ENCODE measurements at regions not wholly inside any gene's neighbourhood (a gene's known extent, or its start where the extent isn't known, plus 50 kb on each side); places are given as distances from the start of the nearest gene placed in this dataset.
"Not testable (repeated sequence)": the region's sequence is repeated elsewhere in the genome, so short reads cannot be mapped to it uniquely, and the experiment has no call there.

DNA sequence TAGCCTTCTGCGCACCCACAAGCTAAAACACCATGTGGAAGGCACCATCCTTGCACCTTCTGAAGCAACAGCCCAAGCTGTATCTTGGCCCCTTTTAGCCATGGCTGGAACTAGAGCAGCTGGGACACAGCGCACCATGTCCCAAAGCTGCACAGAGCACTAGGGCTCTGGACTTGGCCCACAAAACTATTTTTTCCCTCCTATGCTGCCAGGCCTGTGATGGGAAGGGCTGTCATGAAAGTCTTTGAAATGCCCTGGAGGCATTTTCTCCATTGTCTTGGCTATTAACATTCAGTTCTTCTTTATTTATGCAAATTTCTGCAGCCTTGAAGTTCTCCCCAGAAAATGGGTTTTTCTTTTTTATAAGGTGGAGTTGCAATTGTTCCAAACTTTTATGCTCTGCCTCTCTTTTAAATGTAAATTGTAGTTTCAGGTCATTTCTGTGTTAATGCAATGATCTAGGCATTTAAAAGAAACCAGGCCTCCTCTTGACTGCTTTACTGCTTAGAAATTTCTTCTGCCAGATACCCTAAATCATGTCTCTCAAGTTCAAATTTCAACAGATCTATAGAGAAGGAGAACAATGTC lies 996.3 kb downstream of the TAF11L14 start:
- DNase-seq = no peak

DNA sequence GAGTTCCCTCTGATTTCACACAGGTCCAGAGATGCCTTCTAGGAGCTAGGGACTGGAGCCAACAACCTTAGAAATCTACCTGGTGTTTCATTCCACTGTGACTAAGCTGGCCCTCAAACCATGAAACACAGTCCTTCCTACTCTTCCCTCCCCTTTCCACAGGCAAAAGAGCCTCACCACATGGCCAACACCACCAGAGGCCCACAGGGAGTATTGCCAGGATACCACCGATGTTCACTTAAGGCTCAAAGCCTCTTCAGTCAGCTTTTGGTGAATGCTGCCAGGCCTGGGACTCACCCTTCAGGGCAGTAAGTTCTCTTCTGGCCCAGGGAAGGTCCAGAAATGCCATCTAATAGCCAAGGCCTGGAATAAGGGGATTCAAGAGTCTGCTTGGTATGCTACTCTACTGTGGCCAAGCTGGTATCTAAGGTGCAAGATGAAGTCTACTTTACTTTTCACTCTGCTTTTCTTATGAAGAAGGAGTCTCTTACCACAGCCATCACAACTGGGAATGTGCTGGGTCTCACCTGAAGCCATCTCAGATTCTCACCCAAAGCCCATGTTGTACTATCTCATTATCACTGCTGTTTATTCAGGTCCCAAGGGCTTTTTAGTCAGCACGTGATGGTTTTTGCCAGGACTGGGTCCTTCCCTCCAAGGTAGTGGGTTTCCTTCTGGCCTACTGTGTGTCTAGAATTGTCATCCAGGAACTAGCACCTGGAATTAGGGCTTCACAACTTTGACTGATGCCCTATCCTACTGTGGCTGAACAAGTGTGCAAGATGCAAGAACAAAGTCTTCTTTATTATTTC lies 1018.4 kb downstream of the TAF11L14 start:
- no peak for DNase-seq

DNA sequence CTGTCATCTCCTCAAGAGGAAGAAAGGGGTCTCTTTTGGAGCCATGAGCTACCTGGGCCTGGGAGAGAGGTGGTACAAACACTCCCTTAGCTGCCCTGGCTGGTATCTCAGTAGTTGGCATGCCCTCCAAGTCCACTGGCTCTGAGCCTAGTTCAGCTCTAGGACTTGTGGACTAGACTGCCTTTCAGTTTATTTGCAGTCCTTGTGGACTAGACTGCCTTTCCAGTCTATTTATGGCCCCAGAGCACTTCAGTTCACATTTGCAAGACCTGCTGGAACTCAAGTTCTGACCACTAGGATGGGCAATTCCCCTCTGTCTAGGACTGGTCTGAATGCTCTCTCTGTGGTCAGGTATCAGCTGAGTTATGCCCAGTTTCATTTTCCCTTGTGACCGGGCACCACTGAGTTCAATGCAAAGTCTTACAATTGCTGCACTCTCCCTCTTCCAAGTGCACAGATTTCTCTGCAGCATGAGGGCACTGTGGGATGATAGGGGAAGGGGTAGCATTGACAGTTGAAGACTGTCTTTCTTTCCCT lies 1019.0 kb downstream of the TAF11L14 start:
- DNase-seq = no peak

DNA sequence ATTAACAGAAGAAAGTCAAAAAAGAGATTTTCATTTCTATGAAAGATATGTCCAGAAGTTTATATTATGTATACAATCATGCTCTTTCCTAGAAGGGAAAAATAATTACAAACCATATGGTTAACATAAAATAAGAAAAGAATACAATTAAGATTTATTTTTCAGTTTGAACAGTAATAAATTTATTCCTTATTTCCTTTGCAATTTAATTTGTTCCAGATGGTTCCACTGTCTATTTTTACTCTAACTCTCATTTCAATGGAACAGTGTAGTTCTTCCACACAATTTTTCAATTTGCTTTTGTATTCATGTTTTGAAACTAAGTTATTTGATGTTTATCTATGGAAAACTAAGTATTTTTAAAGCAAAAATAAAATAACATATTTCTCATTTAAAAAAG lies 1026.3 kb downstream of the TAF11L14 start:
- no peak for DNase-seq

DNA sequence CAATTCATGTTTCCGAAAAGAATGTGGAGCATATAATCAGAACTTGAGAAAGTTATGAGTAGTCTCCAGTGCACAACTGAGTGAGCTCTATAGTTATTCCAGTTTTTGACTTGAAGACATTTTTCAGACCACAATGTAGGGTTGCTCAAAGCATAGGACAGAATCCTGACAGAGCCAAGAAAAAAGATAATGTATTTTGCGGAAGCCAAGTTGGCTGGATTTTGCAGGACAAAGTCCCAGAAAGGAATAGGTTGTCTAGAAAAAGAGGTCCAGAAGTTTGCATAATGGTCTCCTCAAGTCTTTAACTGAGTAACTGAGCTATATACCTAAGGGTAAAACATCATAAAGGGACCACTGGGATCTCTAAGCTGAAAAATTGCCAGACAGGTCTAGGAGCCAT lies 1028.0 kb downstream of the TAF11L14 start:
- no peak for DNase-seq

DNA sequence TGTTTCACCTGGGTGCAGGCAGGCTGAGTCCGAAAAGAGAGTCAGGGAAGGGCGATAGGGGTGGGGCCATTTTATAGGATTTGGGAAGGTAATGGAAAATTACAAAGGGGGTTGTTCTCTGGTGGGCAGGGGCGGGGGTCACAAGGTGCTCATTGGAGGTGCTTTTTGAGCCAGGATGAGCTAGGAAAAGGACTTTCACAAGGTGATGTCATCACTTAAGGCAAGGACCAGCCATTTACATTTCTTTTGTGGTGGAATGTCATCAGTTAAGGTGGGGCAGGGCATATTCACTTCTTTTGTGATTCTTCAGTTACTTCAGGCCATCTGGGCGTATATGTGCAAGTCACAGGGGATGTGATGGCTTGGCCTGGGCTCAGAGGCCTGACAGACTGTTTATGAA lies 1040.0 kb downstream of the TAF11L14 start:
- DNase-seq = not testable (repeated sequence)

DNA sequence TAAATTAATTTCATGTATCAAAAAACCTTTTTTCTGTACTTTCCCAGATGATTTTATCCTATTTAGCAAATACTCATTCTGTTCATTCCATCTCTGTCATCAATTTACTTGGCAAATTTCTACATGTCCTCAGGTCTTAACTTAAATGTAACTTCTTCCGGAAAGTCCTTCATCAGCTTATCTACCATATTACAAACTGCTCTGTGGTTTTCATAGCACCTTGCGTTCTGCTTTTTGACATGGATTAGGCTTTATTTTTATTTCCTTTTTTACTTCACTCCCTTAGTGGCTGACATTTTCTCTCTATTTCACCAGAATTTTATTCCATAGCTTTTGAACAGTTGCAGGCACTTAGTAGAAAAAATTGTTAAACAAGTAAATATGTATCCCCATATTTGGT lies 1040.8 kb downstream of the TAF11L14 start:
- no peak for DNase-seq

DNA sequence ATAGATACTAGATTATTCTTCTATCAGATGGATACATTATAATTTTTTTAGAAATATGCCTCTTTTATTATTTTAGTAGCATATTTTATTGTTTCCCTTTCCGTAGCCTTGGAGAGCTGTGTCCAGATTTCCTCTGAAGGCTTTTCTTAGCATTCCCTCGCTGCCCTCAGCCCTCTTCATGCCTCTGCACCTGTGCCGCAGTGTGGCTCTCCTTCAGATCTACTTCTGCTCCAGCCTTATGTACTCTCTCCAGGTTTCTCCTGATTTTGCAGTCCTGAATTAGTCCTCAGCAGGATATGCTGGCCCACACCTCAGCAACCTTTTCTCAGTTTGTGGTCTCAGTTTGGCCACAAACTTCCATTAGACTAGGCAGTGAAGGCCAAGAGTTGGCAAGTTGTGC lies 1052.0 kb downstream of the TAF11L14 start:
- no peak for DNase-seq

DNA sequence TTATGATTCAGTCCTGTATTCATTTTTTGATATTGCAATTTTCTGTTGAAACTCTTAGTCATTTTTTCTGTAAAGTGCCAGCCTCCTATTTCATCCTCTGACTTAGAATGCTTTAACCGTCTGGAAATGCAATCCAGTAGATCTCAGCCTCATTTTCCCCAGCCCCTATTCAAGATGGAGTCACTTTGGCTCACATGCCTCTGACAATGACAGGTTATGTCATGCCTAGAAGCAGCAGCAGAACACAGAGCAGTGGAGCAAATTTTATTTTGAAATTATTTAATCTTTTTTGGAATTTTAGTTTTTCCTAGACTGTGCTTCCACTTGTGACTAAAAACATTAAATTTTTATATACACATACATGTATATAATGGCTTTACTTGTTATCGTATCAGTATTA lies 1053.2 kb downstream of the TAF11L14 start:
- DNase-seq = no peak

DNA sequence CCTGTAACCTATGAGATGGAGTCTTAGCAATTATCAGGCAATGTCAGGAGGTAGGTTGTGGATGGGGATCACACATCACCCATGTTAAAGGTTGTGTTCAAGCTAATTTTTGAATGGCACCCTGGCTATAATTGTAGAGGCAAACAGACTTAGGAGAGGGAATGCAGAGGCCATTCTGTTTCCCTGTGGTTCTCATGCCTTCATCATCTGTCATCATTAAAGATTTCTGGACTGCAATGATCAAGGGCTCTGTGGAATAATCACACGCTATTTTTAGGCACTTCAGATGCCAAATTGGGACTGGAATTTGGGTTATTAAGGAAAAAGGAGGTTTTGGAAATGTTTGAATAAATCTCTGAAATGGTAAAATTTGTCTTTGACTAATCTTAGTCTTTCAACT lies 1065.4 kb downstream of the TAF11L14 start:
- DNase-seq = no peak

DNA sequence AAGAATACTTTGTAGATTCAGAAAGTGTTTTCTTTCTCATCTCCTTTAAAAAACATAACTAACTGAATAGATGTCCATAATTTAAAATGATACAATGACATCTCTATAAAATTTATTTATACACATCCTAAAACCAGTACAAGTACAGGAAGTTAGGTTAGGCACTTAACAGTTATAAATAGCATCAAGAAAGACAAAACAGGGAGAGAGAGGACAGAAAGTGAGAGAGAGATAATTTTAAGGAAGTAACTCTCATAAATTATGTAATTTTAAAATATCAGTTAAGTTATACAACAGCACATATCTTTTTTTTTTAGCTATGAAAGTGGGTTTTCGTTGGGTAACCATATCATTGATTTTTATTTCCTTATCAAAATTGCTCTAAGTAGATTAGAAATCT lies 1068.6 kb downstream of the TAF11L14 start:
- no peak for DNase-seq

DNA sequence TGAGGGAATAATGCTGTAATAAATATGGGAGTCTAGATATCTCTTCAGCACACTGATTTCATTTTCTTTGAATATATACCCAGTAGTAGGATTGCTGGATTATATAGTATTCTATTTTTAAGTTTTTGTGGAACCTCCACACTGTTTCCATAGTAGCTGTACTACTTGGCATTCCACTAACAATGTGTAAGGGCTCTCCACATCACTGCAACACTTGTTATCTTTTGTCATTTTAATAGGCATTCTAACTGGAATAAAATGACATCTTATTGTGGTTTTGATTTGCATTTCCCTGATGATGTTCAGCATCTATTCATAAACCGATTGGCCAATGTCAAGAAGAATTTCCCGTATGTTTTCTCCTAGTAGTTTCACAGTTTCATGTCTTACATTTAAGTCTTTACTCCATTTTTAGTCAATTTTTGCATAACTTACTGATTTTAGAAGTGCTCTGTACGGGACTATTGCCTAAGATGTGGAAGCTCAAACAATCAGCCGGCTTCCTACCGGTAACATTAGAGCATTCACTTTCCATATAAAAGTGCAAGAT lies 1078.8 kb downstream of the TAF11L14 start:
- DNase-seq = no peak

DNA sequence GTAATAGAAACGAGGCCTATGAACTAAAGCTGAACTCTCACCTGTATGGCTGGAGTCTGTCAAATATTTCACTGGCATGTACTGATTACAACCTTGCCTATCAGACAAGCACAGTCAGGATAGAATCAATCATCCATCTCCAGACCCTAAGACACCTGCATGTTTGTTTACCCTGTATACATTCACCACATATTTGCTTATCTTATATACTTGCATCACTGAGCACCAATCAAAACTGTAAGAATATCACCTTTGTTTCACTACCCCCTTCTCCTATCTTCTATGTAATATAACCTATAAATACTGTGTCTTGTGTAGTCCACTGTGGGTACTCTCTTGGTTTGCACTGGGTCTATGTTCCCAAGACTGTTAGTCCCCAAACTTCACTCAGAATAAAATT lies 1085.7 kb downstream of the TAF11L14 start:
- no peak for DNase-seq

DNA sequence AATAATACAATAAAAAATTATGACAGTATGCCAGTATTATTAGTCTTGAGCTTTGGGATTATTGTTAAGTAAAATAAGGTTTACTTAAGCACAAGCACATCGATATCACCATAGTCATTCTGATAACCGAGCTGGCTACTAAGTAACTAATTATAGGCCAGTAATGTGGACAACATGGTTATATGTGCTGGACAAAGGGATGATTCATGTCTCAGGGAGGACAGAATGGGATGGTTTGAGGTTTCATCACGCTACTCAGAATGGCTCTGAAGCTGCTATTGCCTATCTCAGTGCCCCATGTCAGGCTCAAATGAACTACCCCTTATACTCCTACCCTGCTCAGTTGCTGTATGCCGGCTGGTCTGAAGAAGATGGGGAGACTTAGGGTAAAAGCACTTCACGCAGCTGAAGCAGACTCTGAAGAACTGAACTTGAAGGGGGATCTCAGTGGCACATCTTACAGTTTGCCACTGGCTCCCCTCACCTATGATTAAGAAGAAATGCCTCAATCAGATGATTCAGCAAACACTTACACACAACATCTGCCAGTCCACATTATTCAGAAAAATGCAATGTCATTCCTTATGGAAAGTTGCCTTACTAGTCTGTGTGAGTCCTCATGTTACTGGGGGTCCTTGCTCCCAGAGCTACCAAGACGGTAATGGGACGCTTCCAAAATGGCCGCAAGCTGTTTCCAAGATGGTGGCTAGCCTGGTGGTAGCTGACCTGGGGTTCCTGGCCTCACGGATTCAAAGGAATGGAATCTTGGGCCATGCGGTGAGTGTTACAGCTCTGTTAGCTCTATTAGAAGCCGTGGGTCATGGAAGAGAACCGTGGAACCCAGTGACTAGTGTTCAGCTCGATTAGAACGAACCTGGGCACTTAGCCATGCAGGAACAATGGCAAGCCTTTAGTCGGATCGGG lies 1098.6 kb downstream of the TAF11L14 start:
- DNase-seq = no peak

DNA sequence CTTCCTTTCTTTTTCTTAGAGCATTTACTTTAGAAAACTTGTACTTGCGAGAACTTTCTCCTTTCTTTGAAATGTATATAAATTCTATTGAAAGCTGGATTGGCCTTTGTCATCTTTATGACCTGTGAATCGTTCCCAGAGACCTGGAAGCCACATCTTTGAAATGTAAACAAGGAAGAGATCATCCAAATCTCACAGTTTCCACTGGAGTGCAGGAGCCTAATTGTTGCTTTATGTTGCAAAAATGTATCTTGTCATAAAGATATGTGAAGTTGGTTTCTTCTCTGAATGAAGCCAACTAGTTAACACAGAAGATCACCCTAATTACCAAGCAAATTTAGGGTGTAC lies 1101.8 kb downstream of the TAF11L14 start:
- DNase-seq = no peak

DNA sequence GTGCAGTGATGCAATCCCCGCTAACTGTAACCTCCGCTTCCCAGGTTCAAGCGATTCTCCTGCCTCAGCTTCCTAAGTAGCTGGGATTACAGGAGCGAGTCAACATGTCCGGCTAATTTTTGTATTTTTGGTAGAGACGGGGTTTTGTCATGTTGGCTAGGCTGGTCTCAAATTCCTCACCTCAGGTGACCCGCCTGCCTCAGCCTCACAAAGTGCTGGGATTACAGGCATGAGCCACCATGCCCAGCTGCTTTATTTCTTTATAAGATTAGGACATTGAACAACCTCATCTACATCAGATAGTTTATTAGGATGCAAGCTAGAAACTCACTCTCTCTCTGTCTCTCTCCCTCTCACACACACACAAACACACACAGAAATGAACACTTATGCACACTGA lies 1102.5 kb downstream of the TAF11L14 start:
- not testable (repeated sequence) for DNase-seq

DNA sequence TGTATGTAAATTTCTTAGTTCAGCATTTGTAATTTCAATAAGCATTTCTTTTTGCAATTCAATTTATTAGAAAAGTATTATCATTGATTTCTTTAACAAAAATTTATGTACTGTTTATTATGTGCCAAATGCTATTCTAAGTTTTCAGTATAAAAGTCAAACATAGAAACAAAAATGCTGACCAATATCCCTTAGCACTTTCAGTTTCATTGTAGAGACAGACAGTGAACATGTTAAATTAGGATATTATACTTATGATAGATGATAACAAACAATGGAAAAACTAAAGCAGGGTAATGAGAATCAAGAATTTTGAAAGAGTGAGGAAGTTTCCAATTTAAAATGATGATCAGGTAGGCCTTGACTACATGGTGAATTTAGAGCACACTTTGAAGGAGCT lies 1106.0 kb downstream of the TAF11L14 start:
- no peak for DNase-seq

DNA sequence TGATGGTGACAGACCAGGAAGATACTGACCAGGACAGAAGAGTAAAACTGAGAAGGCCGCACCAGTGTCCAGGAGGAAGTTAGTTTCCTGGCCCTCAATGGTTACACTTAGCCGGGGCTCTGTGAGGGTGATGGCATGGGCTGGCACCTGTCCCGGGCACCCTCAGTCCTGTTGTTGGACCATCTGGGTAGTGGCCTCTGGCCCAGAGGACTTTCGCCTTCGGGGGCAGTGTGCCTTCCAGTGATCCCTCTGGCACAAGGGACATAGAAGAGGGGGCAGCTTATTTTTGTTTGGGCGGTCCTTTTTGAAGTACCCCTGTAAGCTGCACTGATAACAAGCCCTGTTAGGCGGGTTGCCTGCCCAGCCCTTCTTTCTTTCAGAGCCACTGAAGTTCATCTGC lies 1108.6 kb downstream of the TAF11L14 start:
- no peak for DNase-seq

DNA sequence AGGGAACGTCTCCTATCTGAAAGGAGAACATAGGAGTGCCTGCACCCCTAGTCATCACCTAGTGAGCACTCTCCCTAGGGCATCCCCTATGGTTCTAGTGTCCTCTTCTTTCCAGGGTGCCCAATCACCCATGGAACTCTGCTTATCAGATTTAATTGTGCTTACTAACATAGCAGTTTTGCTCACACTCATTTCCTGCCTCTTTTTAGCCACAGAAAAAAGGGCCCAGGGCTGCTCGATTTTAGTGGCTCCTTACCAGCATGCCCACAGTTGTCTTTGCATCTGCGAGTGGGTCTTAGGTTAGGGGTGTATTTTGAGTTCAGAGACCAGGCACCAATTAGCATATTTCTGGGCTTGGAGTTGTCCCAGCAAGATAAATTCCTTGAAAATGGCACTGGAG lies 1110.2 kb downstream of the TAF11L14 start:
- peak; percentile 2 for DNase-seq

DNA sequence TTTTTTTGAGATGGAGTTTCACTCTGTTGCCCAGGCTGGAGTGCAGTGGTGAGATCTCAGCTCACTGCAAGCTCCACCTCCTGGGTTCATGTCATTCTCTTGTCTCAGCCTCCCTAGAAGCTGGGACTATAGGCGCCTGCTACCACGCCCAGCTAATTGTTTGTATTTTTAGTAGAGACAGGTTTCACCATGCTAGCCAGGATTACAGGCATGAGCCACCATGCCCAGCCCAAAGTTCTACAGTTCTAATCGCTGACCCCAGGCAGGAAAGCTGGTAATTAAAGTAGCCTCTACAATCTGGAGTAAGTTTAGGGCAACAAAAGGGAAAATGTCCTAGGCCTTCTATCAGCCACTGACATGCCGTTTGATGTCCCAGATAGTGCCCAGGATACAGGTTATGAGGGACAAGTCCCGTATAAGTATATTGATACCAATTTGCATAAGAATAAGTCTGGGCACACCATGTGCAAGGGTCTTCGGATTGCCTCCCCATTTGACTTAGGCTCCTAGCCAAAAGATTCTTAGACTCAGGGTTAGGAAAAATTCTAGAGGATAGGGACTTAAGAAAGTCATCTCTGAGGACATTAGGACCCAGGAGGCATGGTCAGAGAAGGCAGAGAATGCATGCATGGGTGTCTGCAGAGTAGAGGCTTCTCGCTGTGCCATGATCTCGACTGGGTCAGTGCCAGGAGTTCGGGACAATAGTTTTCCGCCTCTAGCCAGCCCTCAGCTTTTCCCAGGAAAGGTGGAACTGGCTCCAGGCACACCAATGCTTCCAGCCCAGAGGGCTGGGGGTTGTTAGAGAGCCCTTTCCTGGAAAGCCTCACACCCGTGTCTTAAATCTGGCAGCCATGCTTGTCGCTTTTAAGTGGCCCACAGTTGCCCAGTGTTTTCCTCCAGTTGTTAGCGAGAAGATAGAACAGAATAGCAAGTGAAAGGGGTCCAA lies 1111.1 kb downstream of the TAF11L14 start:
- peak; percentile 6 for DNase-seq

DNA sequence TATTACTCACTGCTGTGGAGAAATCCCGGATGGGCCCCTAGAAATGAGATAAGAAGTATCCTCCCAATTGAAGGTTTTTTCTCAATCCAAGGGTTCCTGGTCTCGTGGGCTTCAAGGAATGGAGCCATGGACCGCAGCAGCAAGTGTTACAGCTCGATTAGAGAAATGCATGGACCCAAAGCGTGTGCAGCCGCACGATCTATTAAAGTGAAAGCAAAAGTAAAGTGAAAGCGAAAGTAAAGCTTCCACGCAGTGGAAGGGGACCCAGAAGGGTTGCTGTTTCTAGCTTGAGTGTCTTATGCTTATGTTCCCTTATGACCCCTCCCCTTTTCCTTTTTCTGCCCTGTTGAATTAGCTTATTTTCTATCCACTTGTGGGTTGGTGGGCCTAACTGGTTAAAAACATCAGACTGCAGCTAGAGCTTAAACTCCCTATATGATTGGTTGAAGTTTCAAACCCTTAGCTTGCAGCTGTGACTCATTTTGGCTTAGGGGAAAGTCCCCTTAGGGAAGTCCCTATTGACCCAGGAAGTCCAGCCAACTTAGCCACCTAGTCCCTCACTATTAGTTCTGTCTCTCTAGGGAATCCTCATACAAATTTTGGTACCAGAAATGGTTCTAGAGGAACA lies 1111.8 kb downstream of the TAF11L14 start:
- DNase-seq = peak; percentile 6

DNA sequence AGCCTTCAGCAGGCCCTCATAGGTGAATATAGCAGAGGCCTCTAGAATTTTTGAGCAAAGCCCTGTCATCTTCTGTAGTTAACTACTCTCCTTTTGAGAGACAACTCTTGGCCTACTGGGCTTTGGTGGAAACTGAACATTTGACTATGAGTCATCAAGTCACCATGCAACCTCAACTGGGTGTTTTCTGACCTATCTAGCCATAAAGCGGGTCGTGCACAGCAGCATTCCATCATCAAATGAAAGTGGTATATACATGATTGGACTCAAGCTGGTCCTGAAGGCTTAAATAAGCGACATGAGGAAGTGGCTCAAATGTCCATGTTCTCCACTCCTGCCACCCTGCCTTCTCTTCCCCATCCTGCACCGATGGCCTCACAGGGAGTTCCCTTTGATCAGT lies 1115.5 kb downstream of the TAF11L14 start:
- DNase-seq = no peak

Data from stimulated activated naive CD4-positive, alpha-beta T cell treated with Interleukin-2 at 50 U/mL for 16 hours (primary cell).